ENCODE measurements at regions not wholly inside any gene's neighbourhood (a gene's known extent, or its start where the extent isn't known, plus 50 kb on each side); places are given as distances from the start of the nearest gene placed in this dataset.

- Histone ChIP-seq H2AFZ (ENCODE audit: low read length) (no peak overlapping the region), H3K9me3 (ENCODE audit: low read length) (no peaks in the 10 kb centered on the region), H3K9ac (ENCODE audit: insufficient read depth, low read depth, low read length) (no peak overlapping the region), H3K4me2 (ENCODE audit: low read depth, low read length) (no peak overlapping the region), H3K4me3 (replicated peaks in 1 of 3; ENCODE audit: insufficient read depth in 1 of 3, low read depth in 2 of 3, low read length in 3 of 3) (no peak overlapping the region), H3K79me2 (ENCODE audit: insufficient read depth, low read length) (no peaks in the 10 kb centered on the region), H3K36me3 (replicated peaks in 1 of 2; ENCODE audit: control insufficient read depth in 1 of 2, insufficient read depth in 2 of 2, low read length in 2 of 2) (no peaks in the 10 kb centered on the region), H3K27ac (ENCODE audit: extremely low read length, insufficient read depth, low read length) (no peak overlapping the region), H4K20me1 (ENCODE audit: insufficient read depth, low read length) (no peaks in the 10 kb centered on the region), H3K27me3 (ENCODE audit: control insufficient read depth in 1 of 2, insufficient read depth in 2 of 2, low read length in 2 of 2) (peaks cover 3 to 36% of the 10 kb centered on the region in 2 experiments; a peak in 2 of 5 replicates), H3K4me1 (ENCODE audit: insufficient read depth, low read length) (no peaks in the 10 kb centered on the region)
- TF ChIP-seq ZBTB25 (CRISPR knock-in tag; IDR thresholded peaks at IDR 0.05) (no peak), ZNF576 (CRISPR knock-in tag; IDR thresholded peaks at IDR 0.05) (no peak), GLI4 (CRISPR knock-in tag; IDR thresholded peaks at IDR 0.05; ENCODE audit: borderline replicate concordance) (no peak)
- ChIA-PET POLR2A (no interaction called here), CTCF (ENCODE audit: low intra/inter-chr PET ratio, low total read pairs) (no interaction called here)
- FAIRE-seq: no peak
- no peak for DNase-seq (ENCODE audit: low spot score)
- in situ Hi-C loops (cut with HindIII; ENCODE audit: extremely low pct_ligation_motif_present, low pct_unique_long_range_greater_than_20kb) (no loop called here), intact Hi-C loops (cut with micrococcal nuclease; ENCODE audit: unreplicated experiment) (no loop called here)
- BruUV-seq (replicated peaks): no TSS peak
- ATAC-seq: no peak
- 32% methylated on average over 3 of the region's 3 CpGs for WGBS (ENCODE audit: low lambda C conversion rate)
Measured at GRCh38 chr18:78871618-78872017, 108.0 kb upstream of the SALL3 start.

DNA sequence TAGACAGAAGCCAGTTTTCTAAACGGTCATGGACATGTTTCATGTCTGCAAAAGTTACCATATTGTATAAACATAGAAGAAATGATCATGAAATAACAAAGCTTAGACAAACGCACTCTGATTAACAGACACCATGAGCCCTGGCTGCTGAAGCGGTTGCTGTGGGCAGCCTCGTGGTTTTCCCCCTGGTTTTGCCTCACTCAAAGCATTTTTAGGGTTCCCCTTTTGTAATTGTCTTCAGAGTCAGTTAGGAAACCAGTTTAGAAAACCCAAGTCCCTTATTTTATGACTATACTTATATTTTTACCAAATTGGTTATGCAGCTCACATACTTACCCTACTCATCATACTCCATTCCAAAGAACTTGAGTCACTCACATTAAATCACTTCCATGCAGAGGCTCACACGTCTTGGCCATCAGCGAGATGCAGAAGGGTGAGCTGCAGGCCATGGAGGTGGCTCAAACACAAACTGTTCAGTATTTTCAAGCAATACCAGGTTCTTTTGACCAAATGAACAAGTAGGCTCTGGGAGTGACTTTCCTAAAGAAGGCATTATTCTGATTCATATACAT lies 105.6 kb upstream of the SALL3 start:
- in situ Hi-C loops (cut with HindIII; ENCODE audit: extremely low pct_ligation_motif_present, low pct_unique_long_range_greater_than_20kb): no loop called here
- ChIA-PET CTCF (ENCODE audit: low intra/inter-chr PET ratio, low total read pairs) (no interaction called here), POLR2A (no interaction called here)
- FAIRE-seq (no peak), ATAC-seq (no peak), DNase-seq (ENCODE audit: low spot score) (no peak)
- H4K20me1 ChIP-seq (ENCODE audit: insufficient read depth, low read length): no peaks in the 10 kb centered on the region
- intact Hi-C loops (cut with micrococcal nuclease; ENCODE audit: unreplicated experiment): no loop called here
- 7% methylated on average over 6 of the region's 6 CpGs for WGBS (ENCODE audit: low lambda C conversion rate)
- H3K27me3 ChIP-seq (ENCODE audit: control insufficient read depth in 1 of 2, insufficient read depth in 2 of 2, low read length in 2 of 2): peaks cover 1 to 32% of the 10 kb centered on the region in 2 experiments; a peak in 3 of 5 replicates
- H3K9me3 ChIP-seq (ENCODE audit: low read length): no peaks in the 10 kb centered on the region
- BruUV-seq (replicated peaks): no TSS peak
- H3K4me3 ChIP-seq (replicated peaks in 1 of 3; ENCODE audit: insufficient read depth in 1 of 3, low read depth in 2 of 3, low read length in 3 of 3): no peak overlapping the region
- no peak overlapping the region for H3K27ac ChIP-seq (ENCODE audit: extremely low read length, insufficient read depth, low read length)
- no peak overlapping the region for H3K4me2 ChIP-seq (ENCODE audit: low read depth, low read length)
- no peaks in the 10 kb centered on the region for H3K79me2 ChIP-seq (ENCODE audit: insufficient read depth, low read length)
- no peak overlapping the region for H3K9ac ChIP-seq (ENCODE audit: insufficient read depth, low read depth, low read length)
- H2AFZ ChIP-seq (ENCODE audit: low read length): no peak overlapping the region
- no peaks in the 10 kb centered on the region for H3K4me1 ChIP-seq (ENCODE audit: insufficient read depth, low read length)
- TF ChIP-seq NONO (IDR thresholded peaks at IDR 0.05) (no peak), NONO (CRISPR knock-in tag; conservative IDR thresholded peaks at IDR 0.05) (no peak), SALL2 (CRISPR knock-in tag; IDR thresholded peaks at IDR 0.05) (no peak), DMAP1 (CRISPR knock-in tag; IDR thresholded peaks at IDR 0.05) (no peak), FLYWCH1 (CRISPR knock-in tag; IDR thresholded peaks at IDR 0.05) (no peak), ZNF142 (CRISPR knock-in tag; IDR thresholded peaks at IDR 0.05) (no peak), ATF1 (CRISPR knock-in tag; IDR thresholded peaks at IDR 0.05) (no peak)
- no peaks in the 10 kb centered on the region for H3K36me3 ChIP-seq (replicated peaks in 1 of 2; ENCODE audit: control insufficient read depth in 1 of 2, insufficient read depth in 2 of 2, low read length in 2 of 2)

All from HepG2 (cell line).